ENCODE measurements at regions not wholly inside any gene's neighbourhood (a gene's known extent, or its start where the extent isn't known, plus 50 kb on each side); places are given as distances from the start of the nearest gene placed in this dataset.

DNA sequence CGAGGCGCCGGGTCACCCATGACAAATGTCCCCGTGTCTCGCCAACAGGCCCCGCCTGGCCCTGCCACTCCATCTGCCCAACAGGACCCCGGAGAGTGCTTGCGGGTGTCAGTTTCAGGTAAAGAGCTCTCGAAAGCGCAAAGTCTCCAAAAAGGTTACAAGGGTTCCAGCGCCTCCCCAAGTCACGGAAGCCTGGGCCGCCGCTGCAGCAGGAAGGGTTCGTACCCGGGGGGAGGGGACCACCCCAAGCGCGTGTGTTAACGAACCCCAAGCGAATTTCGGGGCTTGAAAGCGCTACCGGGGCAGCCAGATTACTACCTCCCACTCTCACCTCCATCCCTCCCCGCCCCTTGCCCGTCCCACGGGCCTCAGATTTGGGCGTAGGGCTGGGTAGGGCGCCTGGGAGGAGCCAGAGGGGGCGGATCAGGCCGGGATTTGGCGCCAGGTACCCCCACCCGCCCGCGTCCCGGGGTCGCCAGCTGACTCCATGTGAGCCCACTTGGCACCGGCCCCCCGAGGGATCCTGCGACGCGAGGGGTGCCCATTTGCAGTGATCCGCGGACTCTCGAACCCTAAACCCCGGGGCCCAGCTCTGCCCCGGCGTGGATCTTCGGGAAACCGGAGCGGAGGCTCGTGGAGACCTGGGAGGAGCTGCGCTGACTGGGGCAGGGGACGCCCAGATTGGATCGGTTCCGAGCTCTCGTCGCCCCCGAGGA is 85.9 kb downstream of the NR2F2 start (continued):
- TF ChIP-seq SP140L (CRISPR knock-in tag; IDR thresholded peaks at IDR 0.05; ENCODE audit: borderline replicate concordance), result no peak
- no peak for TF ChIP-seq ATM (IDR thresholded peaks at IDR 0.05; ENCODE audit: borderline replicate concordance)

DNA sequence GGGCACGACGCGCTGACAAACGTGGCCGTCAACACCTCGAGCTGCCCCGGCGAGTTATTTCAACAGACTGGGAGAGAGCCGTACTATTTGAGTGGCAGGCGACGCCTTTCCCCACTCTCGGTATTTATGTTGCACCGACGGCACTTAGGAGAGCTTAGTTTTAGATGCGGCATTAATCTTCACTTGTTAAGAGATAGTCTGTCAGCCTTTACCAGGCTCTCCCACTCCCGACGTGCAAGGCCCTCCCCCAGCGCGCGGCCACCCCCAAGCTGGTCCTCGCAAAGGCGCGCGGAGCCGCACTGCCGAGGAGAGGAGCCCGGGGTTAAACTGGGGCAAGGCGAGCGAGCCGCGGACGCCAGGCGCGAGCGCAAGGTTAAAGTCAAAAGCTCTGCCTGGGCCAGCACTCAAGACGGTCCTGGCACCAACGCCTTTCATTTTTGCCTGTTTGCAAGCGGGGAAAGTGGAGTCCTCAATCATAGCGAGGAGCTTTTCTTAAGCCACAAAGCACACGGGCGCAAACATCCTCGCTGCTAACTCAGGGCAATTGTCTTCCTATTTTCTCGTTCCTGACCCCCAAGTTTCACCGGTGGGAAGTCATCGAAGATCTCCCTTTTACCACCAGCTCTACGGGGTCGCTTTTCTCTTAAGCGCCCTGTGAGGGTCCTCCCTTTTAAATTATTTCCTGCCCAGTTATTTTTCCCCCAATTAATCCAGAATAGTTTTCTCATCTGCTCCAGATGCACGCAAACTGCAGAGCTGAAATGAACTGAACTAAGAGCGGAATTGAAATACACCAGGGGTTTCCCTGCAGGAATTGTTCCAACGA is 86.6 kb downstream of the NR2F2 start:
- Histone ChIP-seq H3K27ac (ENCODE audit: extremely low read length, insufficient read depth, low read length) (no peak overlapping the region), H3K79me2 (ENCODE audit: insufficient read depth, low read length) (no peaks in the 10 kb centered on the region), H3K36me3 (replicated peaks in 1 of 2; ENCODE audit: control insufficient read depth in 1 of 2, insufficient read depth in 2 of 2, low read length in 2 of 2) (no peaks in the 10 kb centered on the region), H3K9me3 (ENCODE audit: low read length) (no peaks in the 10 kb centered on the region), H3K27me3 (ENCODE audit: control insufficient read depth in 1 of 2, insufficient read depth in 2 of 2, low read length in 2 of 2) (peaks cover 2 to 55% of the 10 kb centered on the region in 2 experiments; a peak in 4 of 5 replicates), H3K4me1 (ENCODE audit: insufficient read depth, low read length) (no peaks in the 10 kb centered on the region), H3K9ac (ENCODE audit: insufficient read depth, low read depth, low read length) (no peak overlapping the region), H4K20me1 (ENCODE audit: insufficient read depth, low read length) (no peaks in the 10 kb centered on the region), H2AFZ (ENCODE audit: low read length) (no peak overlapping the region), H3K4me3 (replicated peaks in 1 of 3; ENCODE audit: insufficient read depth in 1 of 3, low read depth in 2 of 3, low read length in 3 of 3) (no peak overlapping the region; a peak in 1 of 6 replicates), H3K4me2 (ENCODE audit: low read depth, low read length) (no peak overlapping the region)
- FAIRE-seq, result no peak
- ChIA-PET CTCF (ENCODE audit: low intra/inter-chr PET ratio, low total read pairs) (no interaction called here), POLR2A (no interaction called here)
- in situ Hi-C loops (cut with HindIII; ENCODE audit: extremely low pct_ligation_motif_present, low pct_unique_long_range_greater_than_20kb) (no loop called here), intact Hi-C loops (cut with micrococcal nuclease; ENCODE audit: unreplicated experiment) (no loop called here)
- no peak for DNase-seq (ENCODE audit: low spot score)
- BruUV-seq (replicated peaks), result no TSS peak
- WGBS (ENCODE audit: low lambda C conversion rate), result 15% methylated on average over 29 of the region's 51 CpGs
- peak; percentile 50 for ATAC-seq
- TF ChIP-seq ZSCAN29 (CRISPR knock-in tag; conservative IDR thresholded peaks at IDR 0.05), result no peak
- TF ChIP-seq ZNF816 (CRISPR knock-in tag; IDR thresholded peaks at IDR 0.05; ENCODE audit: borderline replicate concordance), result no peak
- TF ChIP-seq ZSCAN30 (CRISPR knock-in tag; IDR thresholded peaks at IDR 0.05), result no peak
- TF ChIP-seq RAD21 (CRISPR knock-in tag; IDR thresholded peaks at IDR 0.05), result no peak
- TF ChIP-seq ZNF639 (CRISPR knock-in tag; conservative IDR thresholded peaks at IDR 0.05), result no peak
- no peak for TF ChIP-seq YEATS2 (CRISPR knock-in tag; IDR thresholded peaks at IDR 0.05; ENCODE audit: borderline replicate concordance)
- no peak for TF ChIP-seq NR0B2 (CRISPR knock-in tag; IDR thresholded peaks at IDR 0.05)
- TF ChIP-seq, protein P1, sequence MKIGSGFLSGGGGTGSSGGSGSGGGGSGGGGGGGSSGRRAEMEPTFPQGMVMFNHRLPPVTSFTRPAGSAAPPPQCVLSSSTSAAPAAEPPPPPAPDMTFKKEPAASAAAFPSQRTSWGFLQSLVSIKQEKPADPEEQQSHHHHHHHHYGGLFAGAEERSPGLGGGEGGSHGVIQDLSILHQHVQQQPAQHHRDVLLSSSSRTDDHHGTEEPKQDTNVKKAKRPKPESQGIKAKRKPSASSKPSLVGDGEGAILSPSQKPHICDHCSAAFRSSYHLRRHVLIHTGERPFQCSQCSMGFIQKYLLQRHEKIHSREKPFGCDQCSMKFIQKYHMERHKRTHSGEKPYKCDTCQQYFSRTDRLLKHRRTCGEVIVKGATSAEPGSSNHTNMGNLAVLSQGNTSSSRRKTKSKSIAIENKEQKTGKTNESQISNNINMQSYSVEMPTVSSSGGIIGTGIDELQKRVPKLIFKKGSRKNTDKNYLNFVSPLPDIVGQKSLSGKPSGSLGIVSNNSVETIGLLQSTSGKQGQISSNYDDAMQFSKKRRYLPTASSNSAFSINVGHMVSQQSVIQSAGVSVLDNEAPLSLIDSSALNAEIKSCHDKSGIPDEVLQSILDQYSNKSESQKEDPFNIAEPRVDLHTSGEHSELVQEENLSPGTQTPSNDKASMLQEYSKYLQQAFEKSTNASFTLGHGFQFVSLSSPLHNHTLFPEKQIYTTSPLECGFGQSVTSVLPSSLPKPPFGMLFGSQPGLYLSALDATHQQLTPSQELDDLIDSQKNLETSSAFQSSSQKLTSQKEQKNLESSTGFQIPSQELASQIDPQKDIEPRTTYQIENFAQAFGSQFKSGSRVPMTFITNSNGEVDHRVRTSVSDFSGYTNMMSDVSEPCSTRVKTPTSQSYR (CRISPR knock-in tag; IDR thresholded peaks at IDR 0.05; ENCODE audit: borderline replicate concordance), result no peak
- TF ChIP-seq NCOA5 (CRISPR knock-in tag; IDR thresholded peaks at IDR 0.05), result no peak
- no peak for TF ChIP-seq ZC3H13 (CRISPR knock-in tag; IDR thresholded peaks at IDR 0.05)

Measured in HepG2 (cell line).